ENCODE measurements at regions not wholly inside any gene's neighbourhood (a gene's known extent, or its start where the extent isn't known, plus 50 kb on each side); places are given as distances from the start of the nearest gene placed in this dataset.

DNA sequence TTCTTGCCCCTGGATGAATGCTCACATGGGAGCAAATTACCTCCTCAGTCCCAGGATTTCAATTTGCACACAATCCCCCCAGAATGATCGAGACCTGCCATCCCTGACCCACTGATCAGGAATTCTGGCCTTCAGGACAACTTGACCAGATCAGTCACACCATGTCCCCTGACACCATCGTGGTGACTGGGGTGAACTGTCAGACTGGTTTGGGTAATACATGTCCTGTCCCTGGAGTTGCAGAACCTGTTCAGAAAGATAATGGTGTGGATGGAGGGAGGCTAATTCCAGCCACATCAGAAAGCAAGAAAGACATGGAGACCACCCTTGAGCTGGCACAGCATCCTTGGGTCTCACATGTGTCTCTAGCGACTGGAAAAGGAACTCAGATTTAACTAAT, 57.9 kb upstream of the TOP3B start:
- Histone ChIP-seq H2AFZ (ENCODE audit: low read depth) (no peak overlapping the region), H3K79me2 (ENCODE audit: insufficient read depth, low read depth) (no peaks in the 10 kb centered on the region), H3K4me3 (IDR thresholded peaks at IDR 0.05; ENCODE audit: insufficient read depth, low read depth, low read length) (no peak overlapping the region), H3K27ac (no peak overlapping the region), H3K4me1 (ENCODE audit: low read depth, poor library complexity, severe bottlenecking) (peaks cover 37% of the 10 kb centered on the region), H4K20me1 (ENCODE audit: insufficient read depth) (no peaks in the 10 kb centered on the region), H3K27me3 (ENCODE audit: insufficient read depth, low read depth) (no peaks in the 10 kb centered on the region), H3K36me3 (ENCODE audit: insufficient read depth) (no peaks in the 10 kb centered on the region), H3K9ac (no peak overlapping the region), H3K4me2 (no peak overlapping the region)
- TF ChIP-seq, protein P1, sequence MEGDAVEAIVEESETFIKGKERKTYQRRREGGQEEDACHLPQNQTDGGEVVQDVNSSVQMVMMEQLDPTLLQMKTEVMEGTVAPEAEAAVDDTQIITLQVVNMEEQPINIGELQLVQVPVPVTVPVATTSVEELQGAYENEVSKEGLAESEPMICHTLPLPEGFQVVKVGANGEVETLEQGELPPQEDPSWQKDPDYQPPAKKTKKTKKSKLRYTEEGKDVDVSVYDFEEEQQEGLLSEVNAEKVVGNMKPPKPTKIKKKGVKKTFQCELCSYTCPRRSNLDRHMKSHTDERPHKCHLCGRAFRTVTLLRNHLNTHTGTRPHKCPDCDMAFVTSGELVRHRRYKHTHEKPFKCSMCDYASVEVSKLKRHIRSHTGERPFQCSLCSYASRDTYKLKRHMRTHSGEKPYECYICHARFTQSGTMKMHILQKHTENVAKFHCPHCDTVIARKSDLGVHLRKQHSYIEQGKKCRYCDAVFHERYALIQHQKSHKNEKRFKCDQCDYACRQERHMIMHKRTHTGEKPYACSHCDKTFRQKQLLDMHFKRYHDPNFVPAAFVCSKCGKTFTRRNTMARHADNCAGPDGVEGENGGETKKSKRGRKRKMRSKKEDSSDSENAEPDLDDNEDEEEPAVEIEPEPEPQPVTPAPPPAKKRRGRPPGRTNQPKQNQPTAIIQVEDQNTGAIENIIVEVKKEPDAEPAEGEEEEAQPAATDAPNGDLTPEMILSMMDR (conservative IDR thresholded peaks at IDR 0.05; ENCODE audit: low read depth, low read length) = no peak

DNA sequence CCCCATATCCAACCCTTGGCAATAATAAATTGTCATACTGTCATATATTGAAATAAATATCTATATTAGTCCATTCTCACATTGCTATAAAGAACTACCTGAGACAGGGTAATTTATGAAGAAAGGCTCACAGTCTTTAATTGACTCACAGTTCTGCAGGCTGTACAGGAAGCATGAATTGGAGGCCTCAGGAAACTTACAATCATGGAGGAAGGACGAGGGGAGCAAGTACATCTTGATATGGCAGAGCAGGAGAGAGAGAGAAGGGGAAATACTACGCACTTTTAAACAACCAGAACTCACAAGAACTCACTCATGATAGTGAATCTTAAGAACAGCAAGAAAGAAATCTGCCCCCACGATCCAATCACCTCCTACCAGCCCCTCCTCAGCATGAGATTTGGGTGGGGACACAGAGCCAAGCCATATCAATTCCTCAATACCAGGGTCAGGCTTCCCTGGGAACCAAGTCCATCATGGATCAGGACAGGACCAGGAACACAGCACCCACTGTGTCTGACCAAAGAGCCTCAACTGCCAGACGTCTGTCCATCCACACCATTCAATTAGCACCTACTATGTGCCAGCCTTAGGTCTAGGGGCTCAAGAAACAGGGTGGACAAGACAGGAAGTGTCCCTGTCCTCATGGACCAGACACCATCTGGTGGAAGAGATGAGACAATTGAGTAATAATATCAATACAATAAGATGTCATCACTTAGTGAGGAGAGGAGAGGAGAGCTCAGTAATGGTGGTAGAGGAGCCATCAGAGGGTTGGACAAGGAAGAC, 56.9 kb upstream of the TOP3B start:
- no peak overlapping the region for H3K4me2 ChIP-seq
- H3K79me2 ChIP-seq (ENCODE audit: insufficient read depth, low read depth) = no peaks in the 10 kb centered on the region
- TF ChIP-seq, protein P1 (conservative IDR thresholded peaks at IDR 0.05; ENCODE audit: low read depth, low read length) = no peak
- no peak overlapping the region for H3K9ac ChIP-seq
- H3K27me3 ChIP-seq (ENCODE audit: insufficient read depth, low read depth) = no peaks in the 10 kb centered on the region
- H3K4me3 ChIP-seq (IDR thresholded peaks at IDR 0.05; ENCODE audit: insufficient read depth, low read depth, low read length) = no peak overlapping the region
- H3K27ac ChIP-seq = no peak overlapping the region
- no peaks in the 10 kb centered on the region for H4K20me1 ChIP-seq (ENCODE audit: insufficient read depth)
- peaks cover 37% of the 10 kb centered on the region for H3K4me1 ChIP-seq (ENCODE audit: low read depth, poor library complexity, severe bottlenecking)
- H2AFZ ChIP-seq (ENCODE audit: low read depth) = no peak overlapping the region
- H3K36me3 ChIP-seq (ENCODE audit: insufficient read depth) = no peaks in the 10 kb centered on the region

DNA sequence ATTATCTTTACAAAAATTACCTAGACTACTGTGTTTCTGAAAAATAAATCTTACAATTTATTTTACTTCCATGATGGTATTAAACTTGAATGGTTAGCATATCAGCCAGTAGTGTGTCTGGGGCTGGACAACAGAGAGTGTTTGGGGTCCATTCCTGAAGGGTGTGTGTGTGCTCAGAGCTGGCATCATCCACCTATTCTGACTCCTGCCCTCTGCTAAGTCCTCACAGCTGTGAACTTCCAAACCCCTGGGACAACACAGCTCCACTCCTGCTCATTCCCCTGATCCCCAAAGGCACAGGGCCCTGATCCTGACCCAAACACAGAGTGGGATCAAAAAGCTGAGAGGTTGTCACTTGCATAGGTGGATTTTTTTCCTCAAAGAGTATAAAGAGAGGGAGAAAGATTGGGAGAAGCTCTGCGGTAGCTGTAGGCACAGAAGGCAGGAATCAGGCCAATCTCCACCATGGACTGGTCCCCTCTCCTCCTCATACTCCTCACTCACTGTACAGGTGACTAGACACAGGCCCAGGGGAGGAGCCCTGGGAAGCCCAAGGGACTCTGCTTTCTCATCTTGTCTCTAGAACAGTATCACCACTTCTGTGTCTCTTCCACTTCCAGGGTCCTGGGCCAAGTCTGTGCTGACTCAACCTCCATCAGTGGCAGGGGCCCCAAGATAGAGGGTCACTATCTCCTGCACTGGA, 55.7 kb upstream of the TOP3B start:
- peaks cover 37% of the 10 kb centered on the region for H3K4me1 ChIP-seq (ENCODE audit: low read depth, poor library complexity, severe bottlenecking)
- H3K27ac ChIP-seq = no peak overlapping the region
- H3K27me3 ChIP-seq (ENCODE audit: insufficient read depth, low read depth) = no peaks in the 10 kb centered on the region
- no peak overlapping the region for H3K9ac ChIP-seq
- H4K20me1 ChIP-seq (ENCODE audit: insufficient read depth) = no peaks in the 10 kb centered on the region
- H3K4me3 ChIP-seq (IDR thresholded peaks at IDR 0.05; ENCODE audit: insufficient read depth, low read depth, low read length) = no peak overlapping the region
- H3K79me2 ChIP-seq (ENCODE audit: insufficient read depth, low read depth) = no peaks in the 10 kb centered on the region
- TF ChIP-seq, protein P1 (conservative IDR thresholded peaks at IDR 0.05; ENCODE audit: low read depth, low read length) = no peak
- H3K36me3 ChIP-seq (ENCODE audit: insufficient read depth) = no peaks in the 10 kb centered on the region
- no peak overlapping the region for H2AFZ ChIP-seq (ENCODE audit: low read depth)
- H3K4me2 ChIP-seq = no peak overlapping the region

DNA sequence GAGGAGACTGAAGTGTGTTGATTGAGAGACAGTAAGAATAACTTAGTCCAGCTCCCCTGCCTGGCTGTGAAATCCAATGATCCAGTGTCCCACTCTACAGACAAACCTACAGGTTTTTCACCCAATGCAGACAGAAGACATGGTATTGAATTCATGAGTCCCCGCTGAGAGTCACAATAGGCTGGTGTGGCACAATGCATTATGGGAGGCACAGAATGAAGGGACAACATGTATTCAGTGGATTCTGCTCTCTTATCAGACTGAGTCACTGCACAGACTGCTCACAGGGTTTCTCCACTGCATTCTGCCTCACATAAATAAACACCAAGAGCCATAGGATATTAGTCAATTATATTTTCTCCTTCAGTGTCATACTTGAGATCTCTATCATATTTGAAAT, 55.2 kb upstream of the TOP3B start:
- Histone ChIP-seq H3K27ac (no peak overlapping the region), H3K79me2 (ENCODE audit: insufficient read depth, low read depth) (no peaks in the 10 kb centered on the region), H3K27me3 (ENCODE audit: insufficient read depth, low read depth) (no peaks in the 10 kb centered on the region), H3K4me1 (ENCODE audit: low read depth, poor library complexity, severe bottlenecking) (peaks cover 36% of the 10 kb centered on the region), H4K20me1 (ENCODE audit: insufficient read depth) (no peaks in the 10 kb centered on the region), H3K4me3 (IDR thresholded peaks at IDR 0.05; ENCODE audit: insufficient read depth, low read depth, low read length) (no peak overlapping the region), H3K9ac (no peak overlapping the region), H3K4me2 (no peak overlapping the region), H2AFZ (ENCODE audit: low read depth) (no peak overlapping the region), H3K36me3 (ENCODE audit: insufficient read depth) (no peaks in the 10 kb centered on the region)
- TF ChIP-seq, protein P1 (conservative IDR thresholded peaks at IDR 0.05; ENCODE audit: low read depth, low read length) = no peak
